ENCODE measurements at regions not wholly inside any gene's neighbourhood (a gene's known extent, or its start where the extent isn't known, plus 50 kb on each side); places are given as distances from the start of the nearest gene placed in this dataset.

DNA sequence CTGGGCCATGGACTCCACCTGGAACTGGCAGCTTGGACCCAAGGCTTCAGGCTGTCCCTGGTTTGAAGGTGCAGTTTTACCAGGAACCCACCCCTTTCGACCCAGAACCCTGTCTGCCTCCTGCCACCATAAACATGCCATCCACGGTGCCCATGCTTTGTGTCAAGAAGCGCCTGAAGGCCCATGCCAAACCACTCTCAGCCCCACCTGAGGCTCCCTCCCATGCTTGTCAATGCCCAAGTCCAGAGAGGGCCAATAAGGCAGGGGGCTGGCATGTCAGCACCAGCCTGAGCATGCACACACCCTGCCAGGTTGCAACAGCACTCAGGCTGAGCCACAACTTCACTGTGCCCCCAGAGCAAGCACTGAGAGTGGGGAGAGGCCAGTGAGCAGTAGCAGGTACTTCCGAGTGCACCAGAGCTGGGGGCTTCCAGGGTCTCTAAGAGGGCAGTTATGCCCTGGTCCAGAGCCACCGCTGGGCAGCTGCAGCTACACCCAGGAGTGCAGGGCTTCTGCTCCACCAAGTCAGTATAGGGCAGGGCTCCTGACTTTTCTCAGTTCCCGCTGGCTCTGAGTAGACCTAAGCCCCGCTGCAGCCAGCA is 1256.0 kb downstream of the AMY1C start:
- Histone ChIP-seq H3K4me3 (no peak overlapping the region), H3K27me3 (no peaks in the 10 kb centered on the region), H3K4me1 (ENCODE audit: low read depth) (no peaks in the 10 kb centered on the region), H3K9me3 (ENCODE audit: low read depth) (no peaks in the 10 kb centered on the region), H3K36me3 (no peaks in the 10 kb centered on the region), H3K27ac (no peak overlapping the region)
- no peak for DNase-seq (ENCODE audit: low read depth in 1 of 2, low spot score in 1 of 2)
- TF ChIP-seq, protein P1, sequence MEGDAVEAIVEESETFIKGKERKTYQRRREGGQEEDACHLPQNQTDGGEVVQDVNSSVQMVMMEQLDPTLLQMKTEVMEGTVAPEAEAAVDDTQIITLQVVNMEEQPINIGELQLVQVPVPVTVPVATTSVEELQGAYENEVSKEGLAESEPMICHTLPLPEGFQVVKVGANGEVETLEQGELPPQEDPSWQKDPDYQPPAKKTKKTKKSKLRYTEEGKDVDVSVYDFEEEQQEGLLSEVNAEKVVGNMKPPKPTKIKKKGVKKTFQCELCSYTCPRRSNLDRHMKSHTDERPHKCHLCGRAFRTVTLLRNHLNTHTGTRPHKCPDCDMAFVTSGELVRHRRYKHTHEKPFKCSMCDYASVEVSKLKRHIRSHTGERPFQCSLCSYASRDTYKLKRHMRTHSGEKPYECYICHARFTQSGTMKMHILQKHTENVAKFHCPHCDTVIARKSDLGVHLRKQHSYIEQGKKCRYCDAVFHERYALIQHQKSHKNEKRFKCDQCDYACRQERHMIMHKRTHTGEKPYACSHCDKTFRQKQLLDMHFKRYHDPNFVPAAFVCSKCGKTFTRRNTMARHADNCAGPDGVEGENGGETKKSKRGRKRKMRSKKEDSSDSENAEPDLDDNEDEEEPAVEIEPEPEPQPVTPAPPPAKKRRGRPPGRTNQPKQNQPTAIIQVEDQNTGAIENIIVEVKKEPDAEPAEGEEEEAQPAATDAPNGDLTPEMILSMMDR (IDR thresholded peaks at IDR 0.05; ENCODE audit: low read depth, low read length) = no peak

DNA sequence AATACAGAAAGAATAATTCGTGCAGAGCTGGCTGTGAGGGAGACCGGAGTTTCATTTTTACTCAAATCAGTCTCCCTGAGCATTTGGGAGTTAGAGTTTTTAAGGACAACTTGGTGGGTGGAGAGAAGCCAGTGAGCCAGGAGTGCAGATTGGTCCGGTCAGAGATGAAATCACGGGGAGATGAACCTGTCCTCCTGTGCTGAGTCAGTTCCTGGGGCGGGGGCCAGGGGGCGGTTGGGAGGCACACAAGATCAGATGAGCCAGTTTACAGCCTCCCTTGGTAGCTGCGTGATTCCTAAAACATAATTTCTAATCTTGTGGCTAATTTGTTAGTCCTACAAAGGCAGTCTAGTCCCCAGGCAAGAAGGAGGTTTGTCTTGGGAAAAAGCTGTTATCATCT is 1267.9 kb downstream of the AMY1C start:
- Histone ChIP-seq H3K27me3 (no peaks in the 10 kb centered on the region), H3K27ac (no peak overlapping the region), H3K36me3 (no peaks in the 10 kb centered on the region), H3K4me3 (no peak overlapping the region), H3K4me1 (ENCODE audit: low read depth) (no peaks in the 10 kb centered on the region), H3K9me3 (ENCODE audit: low read depth) (no peaks in the 10 kb centered on the region)
- TF ChIP-seq, protein P1 (IDR thresholded peaks at IDR 0.05; ENCODE audit: low read depth, low read length) = no peak
- no peak for DNase-seq (ENCODE audit: low read depth in 1 of 2, low spot score in 1 of 2)

DNA sequence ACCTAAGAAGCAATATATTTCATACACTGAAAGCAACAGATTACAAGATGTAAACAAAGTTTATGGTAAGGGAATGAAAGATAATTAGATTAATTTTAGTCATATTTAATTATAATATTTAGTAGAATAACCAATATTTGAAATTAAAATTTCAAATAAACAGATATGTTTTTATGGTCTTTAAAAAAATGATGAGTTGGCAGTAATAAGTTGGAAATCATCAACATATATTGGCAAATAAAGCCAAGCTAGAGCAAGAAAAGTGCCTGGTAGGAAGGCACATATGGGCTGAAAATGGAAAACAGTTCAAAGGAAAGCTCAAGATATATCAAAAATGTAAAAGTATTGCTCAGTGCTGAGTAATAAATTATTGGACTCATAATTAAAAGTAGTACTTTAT is 1274.0 kb downstream of the AMY1C start:
- no peaks in the 10 kb centered on the region for H3K4me1 ChIP-seq (ENCODE audit: low read depth)
- TF ChIP-seq, protein P1 (IDR thresholded peaks at IDR 0.05; ENCODE audit: low read depth, low read length) = no peak
- H3K4me3 ChIP-seq = no peak overlapping the region
- no peaks in the 10 kb centered on the region for H3K27me3 ChIP-seq
- no peak overlapping the region for H3K27ac ChIP-seq
- no peaks in the 10 kb centered on the region for H3K36me3 ChIP-seq
- no peaks in the 10 kb centered on the region for H3K9me3 ChIP-seq (ENCODE audit: low read depth)
- no peak for DNase-seq (ENCODE audit: low read depth in 1 of 2, low spot score in 1 of 2)

DNA sequence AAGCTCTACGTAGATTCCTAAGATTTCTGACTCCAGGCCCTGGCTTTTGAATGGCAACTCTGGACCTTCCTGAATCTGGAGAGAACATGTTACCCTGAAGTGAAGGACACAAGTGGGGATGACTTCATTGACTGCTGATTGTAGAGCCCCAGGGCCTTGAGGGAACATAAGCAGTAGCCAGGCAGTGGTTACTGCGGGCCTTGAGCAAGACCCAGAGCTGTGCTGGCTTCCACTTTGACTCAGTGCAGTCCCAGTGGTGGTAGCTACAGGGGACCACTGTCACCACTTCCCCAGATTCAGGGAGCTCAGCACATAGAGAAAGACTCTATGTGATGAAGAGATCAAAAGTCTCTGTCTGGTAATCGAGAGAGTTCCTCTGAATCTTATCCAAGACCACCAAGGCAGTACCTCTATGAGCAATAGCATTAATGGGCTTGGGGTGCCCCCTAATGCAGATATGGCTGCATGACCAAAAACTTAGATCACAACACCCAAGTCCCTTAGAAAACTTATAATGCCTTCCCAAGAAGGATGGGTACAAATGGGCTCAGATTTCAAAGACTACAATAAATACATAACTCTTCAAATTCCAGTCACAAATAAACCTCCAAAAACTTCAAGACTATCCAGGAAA is 1278.3 kb downstream of the AMY1C start:
- Histone ChIP-seq H3K4me1 (ENCODE audit: low read depth) (no peaks in the 10 kb centered on the region), H3K27ac (no peak overlapping the region), H3K4me3 (no peak overlapping the region), H3K9me3 (ENCODE audit: low read depth) (no peaks in the 10 kb centered on the region), H3K36me3 (no peaks in the 10 kb centered on the region), H3K27me3 (no peaks in the 10 kb centered on the region)
- no peak for DNase-seq (ENCODE audit: low read depth in 1 of 2, low spot score in 1 of 2)
- TF ChIP-seq, protein P1 (IDR thresholded peaks at IDR 0.05; ENCODE audit: low read depth, low read length) = no peak

DNA sequence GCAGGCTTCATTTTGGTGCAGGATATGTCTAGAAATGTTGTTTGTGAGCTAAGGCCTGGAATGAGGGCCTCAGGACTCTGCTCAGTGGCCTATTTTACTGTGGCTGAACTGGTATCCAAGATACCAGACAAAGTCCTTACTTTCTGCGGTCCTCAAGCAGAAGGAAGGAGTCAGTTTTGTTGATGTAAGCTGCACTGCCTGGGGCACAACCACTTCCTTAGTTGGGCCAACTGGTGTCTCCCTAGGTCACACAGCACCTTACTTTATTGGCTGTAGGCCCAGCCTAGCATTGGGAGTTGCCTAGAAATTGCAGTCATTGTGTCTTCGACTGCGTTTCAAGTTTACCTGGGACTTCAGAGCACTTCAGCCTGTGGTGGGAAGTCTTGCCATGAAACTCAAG is 1322.7 kb downstream of the AMY1C start:
- Histone ChIP-seq H3K4me1 (ENCODE audit: low read depth) (no peaks in the 10 kb centered on the region), H3K27me3 (no peaks in the 10 kb centered on the region), H3K9me3 (ENCODE audit: low read depth) (no peaks in the 10 kb centered on the region), H3K4me3 (no peak overlapping the region), H3K36me3 (no peaks in the 10 kb centered on the region), H3K27ac (no peak overlapping the region)
- TF ChIP-seq, protein P1 (IDR thresholded peaks at IDR 0.05; ENCODE audit: low read depth, low read length) = no peak
- no peak for DNase-seq (ENCODE audit: low read depth in 1 of 2, low spot score in 1 of 2)

Data from cardiac muscle cell (in vitro differentiated cells and primary cell).